ENCODE measurements at regions not wholly inside any gene's neighbourhood (a gene's known extent, or its start where the extent isn't known, plus 50 kb on each side); places are given as distances from the start of the nearest gene placed in this dataset.
A peak's percentile ranks its signal among the peaks of the same experiment; 100 is the strongest.

GRCh38 chr11:80173371-80174136, 732.7 kb upstream of the TENM4 start:
- Histone ChIP-seq H3K4me2 (ENCODE audit: low read length, poor library complexity, severe bottlenecking) (no peak overlapping the region), H2AK5ac (ENCODE audit: low read length, severe bottlenecking) (no peak overlapping the region), H3K4me3 (ENCODE audit: insufficient read depth in 1 of 2, low read depth in 1 of 2, low read length in 2 of 2) (no peak overlapping the region), H4K91ac (ENCODE audit: low read length) (no peak overlapping the region), H3K27me3 (ENCODE audit: control insufficient read depth in 1 of 2, insufficient read depth in 1 of 2, low read length in 2 of 2) (no peaks in the 10 kb centered on the region), H3K14ac (ENCODE audit: low read length in 2 of 2) (no peak overlapping the region), H2BK5ac (ENCODE audit: low read depth, low read length, poor library complexity, severe bottlenecking) (no peak overlapping the region), H2BK12ac (ENCODE audit: low read length in 2 of 2) (no peak overlapping the region), H4K8ac (ENCODE audit: low read length) (no peak overlapping the region), H3K4me1 (ENCODE audit: control insufficient read depth, insufficient read depth, low read depth, low read length) (peaks cover 1% of the 10 kb centered on the region), H3K23ac (ENCODE audit: low read length in 2 of 2) (no peak overlapping the region), H2AFZ (ENCODE audit: low read depth, low read length) (no peak overlapping the region), H2BK15ac (ENCODE audit: low read depth, poor library complexity, severe bottlenecking) (no peak overlapping the region), H3K9me3 (ENCODE audit: control insufficient read depth, low read length) (peaks cover 11% of the 10 kb centered on the region), H3K18ac (ENCODE audit: low read depth in 1 of 2, low read length in 2 of 2) (no peak overlapping the region), H3K79me1 (replicated peaks; ENCODE audit: low read length, poor library complexity, severe bottlenecking) (no peaks in the 10 kb centered on the region), H3K9ac (ENCODE audit: low read length) (no peak overlapping the region), H3K36me3 (ENCODE audit: control insufficient read depth in 1 of 2, insufficient read depth in 2 of 2, low read depth in 1 of 2, low read length in 2 of 2) (no peaks in the 10 kb centered on the region), H3K4ac (ENCODE audit: low read depth in 1 of 2, low read length in 2 of 2) (no peak overlapping the region), H3K27ac (ENCODE audit: low read length, poor library complexity, severe bottlenecking) (no peak overlapping the region), H2BK120ac (ENCODE audit: low read depth, low read length) (no peak overlapping the region)
- 94% methylated on average over 3 of the region's 3 CpGs for WGBS
- DNase-seq: no peak

GRCh38 chr11:80168796-80169195, 728.0 kb upstream of the TENM4 start:
- Histone ChIP-seq H3K27ac (ENCODE audit: low read length, poor library complexity, severe bottlenecking) (no peak overlapping the region), H3K14ac (ENCODE audit: low read length in 2 of 2) (no peak overlapping the region), H3K18ac (ENCODE audit: low read depth in 1 of 2, low read length in 2 of 2) (no peak overlapping the region), H3K9me3 (ENCODE audit: control insufficient read depth, low read length) (peaks cover 11% of the 10 kb centered on the region), H3K4me3 (ENCODE audit: insufficient read depth in 1 of 2, low read depth in 1 of 2, low read length in 2 of 2) (no peak overlapping the region), H3K27me3 (ENCODE audit: control insufficient read depth in 1 of 2, insufficient read depth in 1 of 2, low read length in 2 of 2) (no peaks in the 10 kb centered on the region), H2BK12ac (ENCODE audit: low read length in 2 of 2) (no peak overlapping the region), H2AK5ac (ENCODE audit: low read length, severe bottlenecking) (no peak overlapping the region), H3K79me1 (replicated peaks; ENCODE audit: low read length, poor library complexity, severe bottlenecking) (no peaks in the 10 kb centered on the region), H3K23ac (ENCODE audit: low read length in 2 of 2) (no peak overlapping the region), H3K36me3 (ENCODE audit: control insufficient read depth in 1 of 2, insufficient read depth in 2 of 2, low read depth in 1 of 2, low read length in 2 of 2) (no peaks in the 10 kb centered on the region), H3K4me2 (ENCODE audit: low read length, poor library complexity, severe bottlenecking) (no peak overlapping the region), H2BK15ac (ENCODE audit: low read depth, poor library complexity, severe bottlenecking) (no peak overlapping the region), H4K91ac (ENCODE audit: low read length) (no peak overlapping the region), H2BK5ac (ENCODE audit: low read depth, low read length, poor library complexity, severe bottlenecking) (no peak overlapping the region), H3K9ac (ENCODE audit: low read length) (no peak overlapping the region), H2BK120ac (ENCODE audit: low read depth, low read length) (no peak overlapping the region), H3K4ac (ENCODE audit: low read depth in 1 of 2, low read length in 2 of 2) (no peak overlapping the region), H4K8ac (ENCODE audit: low read length) (no peak overlapping the region), H3K4me1 (ENCODE audit: control insufficient read depth, insufficient read depth, low read depth, low read length) (peaks cover 1% of the 10 kb centered on the region), H2AFZ (ENCODE audit: low read depth, low read length) (no peak overlapping the region)
- WGBS: 100% methylated on average over 2 of the region's 2 CpGs
- DNase-seq: no peak

- no peak overlapping the region for H2BK12ac ChIP-seq (ENCODE audit: low read length in 2 of 2)
- no peak overlapping the region for H3K23ac ChIP-seq (ENCODE audit: low read length in 2 of 2)
- H3K4me3 ChIP-seq (ENCODE audit: insufficient read depth in 1 of 2, low read depth in 1 of 2, low read length in 2 of 2): no peak overlapping the region
- H3K14ac ChIP-seq (ENCODE audit: low read length in 2 of 2): no peak overlapping the region
- no peak overlapping the region for H4K91ac ChIP-seq (ENCODE audit: low read length)
- H2AK5ac ChIP-seq (ENCODE audit: low read length, severe bottlenecking): no peak overlapping the region
- no peak overlapping the region for H3K9ac ChIP-seq (ENCODE audit: low read length)
- WGBS: 58% methylated on average over 2 of the region's 3 CpGs
- DNase-seq: peak; percentile 20
- no peak overlapping the region for H2BK15ac ChIP-seq (ENCODE audit: low read depth, poor library complexity, severe bottlenecking)
- H3K4me1 ChIP-seq (ENCODE audit: control insufficient read depth, insufficient read depth, low read depth, low read length): peaks cover 3% of the 10 kb centered on the region
- no peak overlapping the region for H2AFZ ChIP-seq (ENCODE audit: low read depth, low read length)
- no peak overlapping the region for H3K4ac ChIP-seq (ENCODE audit: low read depth in 1 of 2, low read length in 2 of 2)
- H2BK5ac ChIP-seq (ENCODE audit: low read depth, low read length, poor library complexity, severe bottlenecking): no peak overlapping the region
- no peak overlapping the region for H4K8ac ChIP-seq (ENCODE audit: low read length)
- no peak overlapping the region for H3K18ac ChIP-seq (ENCODE audit: low read depth in 1 of 2, low read length in 2 of 2)
- peaks cover 11% of the 10 kb centered on the region for H3K9me3 ChIP-seq (ENCODE audit: control insufficient read depth, low read length)
- no peaks in the 10 kb centered on the region for H3K27me3 ChIP-seq (ENCODE audit: control insufficient read depth in 1 of 2, insufficient read depth in 1 of 2, low read length in 2 of 2)
- H2BK120ac ChIP-seq (ENCODE audit: low read depth, low read length): no peak overlapping the region
- no peaks in the 10 kb centered on the region for H3K79me1 ChIP-seq (replicated peaks; ENCODE audit: low read length, poor library complexity, severe bottlenecking)
- H3K36me3 ChIP-seq (ENCODE audit: control insufficient read depth in 1 of 2, insufficient read depth in 2 of 2, low read depth in 1 of 2, low read length in 2 of 2): no peaks in the 10 kb centered on the region
- no peak overlapping the region for H3K27ac ChIP-seq (ENCODE audit: low read length, poor library complexity, severe bottlenecking)
- no peak overlapping the region for H3K4me2 ChIP-seq (ENCODE audit: low read length, poor library complexity, severe bottlenecking)
Measured at GRCh38 chr11:80167766-80168165, 726.9 kb upstream of the TENM4 start.

GRCh38 chr11:80165744-80166143, 724.9 kb upstream of the TENM4 start:
- Histone ChIP-seq H2BK15ac (ENCODE audit: low read depth, poor library complexity, severe bottlenecking) (no peak overlapping the region), H2BK12ac (ENCODE audit: low read length in 2 of 2) (no peak overlapping the region), H3K36me3 (ENCODE audit: control insufficient read depth in 1 of 2, insufficient read depth in 2 of 2, low read depth in 1 of 2, low read length in 2 of 2) (no peaks in the 10 kb centered on the region), H3K14ac (ENCODE audit: low read length in 2 of 2) (peak overlapping the region in 1 of 2 experiments; percentile 1), H3K4me1 (ENCODE audit: control insufficient read depth, insufficient read depth, low read depth, low read length) (peaks cover 2% of the 10 kb centered on the region), H2BK5ac (ENCODE audit: low read depth, low read length, poor library complexity, severe bottlenecking) (no peak overlapping the region), H3K9me3 (ENCODE audit: control insufficient read depth, low read length) (peaks cover 11% of the 10 kb centered on the region), H3K79me1 (replicated peaks; ENCODE audit: low read length, poor library complexity, severe bottlenecking) (no peaks in the 10 kb centered on the region), H3K27me3 (ENCODE audit: control insufficient read depth in 1 of 2, insufficient read depth in 1 of 2, low read length in 2 of 2) (no peaks in the 10 kb centered on the region), H4K91ac (ENCODE audit: low read length) (no peak overlapping the region), H3K4me2 (ENCODE audit: low read length, poor library complexity, severe bottlenecking) (no peak overlapping the region), H2BK120ac (ENCODE audit: low read depth, low read length) (no peak overlapping the region), H3K9ac (ENCODE audit: low read length) (no peak overlapping the region), H3K4me3 (ENCODE audit: insufficient read depth in 1 of 2, low read depth in 1 of 2, low read length in 2 of 2) (no peak overlapping the region), H4K8ac (ENCODE audit: low read length) (no peak overlapping the region), H2AFZ (ENCODE audit: low read depth, low read length) (no peak overlapping the region), H3K4ac (ENCODE audit: low read depth in 1 of 2, low read length in 2 of 2) (no peak overlapping the region), H3K23ac (ENCODE audit: low read length in 2 of 2) (no peak overlapping the region), H3K18ac (ENCODE audit: low read depth in 1 of 2, low read length in 2 of 2) (no peak overlapping the region), H2AK5ac (ENCODE audit: low read length, severe bottlenecking) (no peak overlapping the region), H3K27ac (ENCODE audit: low read length, poor library complexity, severe bottlenecking) (no peak overlapping the region)
- peak; percentile 36 for DNase-seq
- 57% methylated on average over 1 of the region's 1 CpG for WGBS
